ENCODE measurements at regions not wholly inside any gene's neighbourhood (a gene's known extent, or its start where the extent isn't known, plus 50 kb on each side); places are given as distances from the start of the nearest gene placed in this dataset.

- Histone ChIP-seq H3K9ac (ENCODE audit: low read length) (no peak overlapping the region), H3K27me3 (ENCODE audit: insufficient read depth, low read length) (no peaks in the 10 kb centered on the region), H2AFZ (ENCODE audit: low read depth, low read length, poor library complexity, severe bottlenecking) (no peak overlapping the region), H3K79me2 (ENCODE audit: insufficient read depth, low read length) (no peaks in the 10 kb centered on the region), H3K9me2 (ENCODE audit: insufficient read depth) (no peaks in the 10 kb centered on the region), H3K4me2 (ENCODE audit: low read length) (no peak overlapping the region), H3K4me3 (replicated peaks in 1 of 2; ENCODE audit: low read depth in 1 of 2, low read length in 2 of 2) (no peak overlapping the region), H3K36me3 (ENCODE audit: control insufficient read depth in 1 of 2, insufficient read depth in 2 of 2, low read length in 2 of 2) (no peaks in the 10 kb centered on the region), H4K20me1 (ENCODE audit: insufficient read depth) (no peaks in the 10 kb centered on the region), H3K9me3 (ENCODE audit: control insufficient read depth in 1 of 2, insufficient read depth in 1 of 2, low read depth in 1 of 2, low read length in 2 of 2) (peaks cover 11 to 14% of the 10 kb centered on the region in 2 experiments; a peak in 3 of 4 replicates), H3K27ac (ENCODE audit: low read depth, low read length) (no peak overlapping the region), H3K4me1 (ENCODE audit: control insufficient read depth in 1 of 2, insufficient read depth in 2 of 2, low read length in 2 of 2) (no peaks in the 10 kb centered on the region)
- POLR2A ChIA-PET, result no interaction called here
- no peak for ATAC-seq
- intact Hi-C loops (cut with micrococcal nuclease), result no loop called here
- no TSS peak for BruUV-seq (replicated peaks)
- no peak for DNase-seq (ENCODE audit: low read depth, low spot score)
- CTCF ChIA-PET, result no interaction called here
- TF ChIP-seq SIN3A (IDR thresholded peaks at IDR 0.05; ENCODE audit: low read depth) (no peak), ZBTB33 (IDR thresholded peaks at IDR 0.05; ENCODE audit: extremely low read depth, insufficient replicate concordance, low read length) (no peak), ELF1 (IDR thresholded peaks at IDR 0.05; ENCODE audit: borderline replicate concordance, low read depth) (no peak), JUND (IDR thresholded peaks at IDR 0.05) (no peak), SRF (IDR thresholded peaks at IDR 0.05; ENCODE audit: low read depth) (no peak)
- RAD21 ChIA-PET (ENCODE audit: low non-redundant PET in 1 of 2, low total read pairs in 2 of 2, uncharacterized antibody in 2 of 2, unreplicated experiment in 2 of 2), result no interaction called here
Measured at GRCh38 chr18:71047882-71048281, 759.0 kb downstream of the SOCS6 start.

GRCh38 chr18:71045331-71046065 is 756.7 kb downstream of the SOCS6 start:
- no peaks in the 10 kb centered on the region for H3K27me3 ChIP-seq (ENCODE audit: insufficient read depth, low read length)
- no peak overlapping the region for H3K27ac ChIP-seq (ENCODE audit: low read depth, low read length)
- ChIA-PET RAD21 (ENCODE audit: low non-redundant PET in 1 of 2, low total read pairs in 2 of 2, uncharacterized antibody in 2 of 2, unreplicated experiment in 2 of 2) (no interaction called here), POLR2A (no interaction called here), CTCF (no interaction called here)
- ATAC-seq (no peak), DNase-seq (ENCODE audit: low read depth, low spot score) (no peak)
- no TSS peak for BruUV-seq (replicated peaks)
- TF ChIP-seq EZH2phosphoT487 (IDR thresholded peaks at IDR 0.05; ENCODE audit: borderline replicate concordance) (no peak), SP1 (IDR thresholded peaks at IDR 0.05; ENCODE audit: low read depth) (no peak), CEBPB (IDR thresholded peaks at IDR 0.05; ENCODE audit: low read depth) (no peak), ELF1 (IDR thresholded peaks at IDR 0.05; ENCODE audit: borderline replicate concordance, low read depth) (no peak), TCF7L2 (IDR thresholded peaks at IDR 0.05; ENCODE audit: borderline replicate concordance, extremely low read depth, insufficient read depth, insufficient read length) (no peak), ZFX (IDR thresholded peaks at IDR 0.05) (no peak), POLR2A (IDR thresholded peaks at IDR 0.05; ENCODE audit: borderline replicate concordance, extremely low read depth, insufficient read depth, insufficient read length) (no peak), CTCF (IDR thresholded peaks at IDR 0.05 in 2 of 3, conservative IDR thresholded peaks at IDR 0.05 in 1 of 3; ENCODE audit: borderline replicate concordance in 1 of 3, insufficient read depth in 1 of 3, low read depth in 2 of 3, low read length in 2 of 3) (no peak), MAX (IDR thresholded peaks at IDR 0.05) (no peak), ZBTB33 (IDR thresholded peaks at IDR 0.05; ENCODE audit: extremely low read depth, insufficient replicate concordance, low read length) (no peak), JUND (IDR thresholded peaks at IDR 0.05) (no peak), SIN3A (IDR thresholded peaks at IDR 0.05; ENCODE audit: low read depth) (no peak)
- H3K9me3 ChIP-seq (ENCODE audit: control insufficient read depth in 1 of 2, insufficient read depth in 1 of 2, low read depth in 1 of 2, low read length in 2 of 2), result peaks cover 4 to 11% of the 10 kb centered on the region in 2 experiments; a peak in 3 of 4 replicates
- no peaks in the 10 kb centered on the region for H3K4me1 ChIP-seq (ENCODE audit: control insufficient read depth in 1 of 2, insufficient read depth in 2 of 2, low read length in 2 of 2)
- no peak overlapping the region for H2AFZ ChIP-seq (ENCODE audit: low read depth, low read length, poor library complexity, severe bottlenecking)
- no peaks in the 10 kb centered on the region for H3K9me2 ChIP-seq (ENCODE audit: insufficient read depth)
- H3K79me2 ChIP-seq (ENCODE audit: insufficient read depth, low read length), result no peaks in the 10 kb centered on the region
- H3K36me3 ChIP-seq (ENCODE audit: control insufficient read depth in 1 of 2, insufficient read depth in 2 of 2, low read length in 2 of 2), result no peaks in the 10 kb centered on the region
- no peak overlapping the region for H3K4me3 ChIP-seq (replicated peaks in 1 of 2; ENCODE audit: low read depth in 1 of 2, low read length in 2 of 2)
- no peak overlapping the region for H3K4me2 ChIP-seq (ENCODE audit: low read length)
- no peak overlapping the region for H3K9ac ChIP-seq (ENCODE audit: low read length)
- intact Hi-C loops (cut with micrococcal nuclease), result no loop called here
- no peaks in the 10 kb centered on the region for H4K20me1 ChIP-seq (ENCODE audit: insufficient read depth)

Data from HCT116 (cell line).